Mammary epithelial cell (primary cell): ENCODE measurements at regions not wholly inside any gene's neighbourhood (a gene's known extent, or its start where the extent isn't known, plus 50 kb on each side); places are given as distances from the start of the nearest gene placed in this dataset.

Experiments
- CTCF ChIP-seq, 2 donors: IDR thresholded peaks in 1 of 2; conservative IDR thresholded peaks in 1 of 2; 2 replicates each; pipeline ENCODE4 v1.5.1; 2011 to 2012; ENCODE audit warnings: inconsistent platforms in 2 of 2, low read length in 2 of 2, mild to moderate bottlenecking in 2 of 2, control low read depth in 1 of 2, low read depth in 1 of 2; ENCODE audit not compliant: insufficient read depth in 1 of 2; ENCODE audit errors: extremely low read depth in 1 of 2
- EZH2 ChIP-seq: IDR thresholded peaks from 2 replicates; pipeline ENCODE4 v1.6.1; 2012; ENCODE audit warnings: low read length, inconsistent platforms, borderline replicate concordance

- TF ChIP-seq CTCF (conservative IDR thresholded peaks at IDR 0.05 in 1 of 2, IDR thresholded peaks at IDR 0.05 in 1 of 2; ENCODE audit: extremely low read depth in 1 of 2, insufficient read depth in 1 of 2, low read depth in 1 of 2, low read length in 2 of 2) (no peak), EZH2 (no peak)
Observed at GRCh38 chr13:68813180-68813796, 1294.3 kb upstream of the ATXN8OS start.
